ENCODE measurements at regions not wholly inside any gene's neighbourhood (a gene's known extent, or its start where the extent isn't known, plus 50 kb on each side); places are given as distances from the start of the nearest gene placed in this dataset.
A peak's percentile ranks its signal among the peaks of the same experiment; 100 is the strongest.

GRCh38 chr12:97299847-97300246 lies 162.8 kb upstream of the RMST start:
- 0% methylated on average over 5 of the region's 5 CpGs for WGBS (ENCODE audit: low lambda C conversion rate)
- Histone ChIP-seq H3K27me3 (ENCODE audit: control insufficient read depth in 1 of 2, insufficient read depth in 2 of 2, low read length in 2 of 2) (no peaks in the 10 kb centered on the region), H3K4me1 (ENCODE audit: insufficient read depth, low read length) (peaks cover 16% of the 10 kb centered on the region), H3K4me2 (ENCODE audit: low read depth, low read length) (no peak overlapping the region), H3K27ac (ENCODE audit: extremely low read length, insufficient read depth, low read length) (no peak overlapping the region), H3K9me3 (ENCODE audit: low read length) (peaks cover 9% of the 10 kb centered on the region; the same call in 1 of the 2 replicates), H2AFZ (ENCODE audit: low read length) (no peak overlapping the region), H3K4me3 (replicated peaks in 1 of 3; ENCODE audit: insufficient read depth in 1 of 3, low read depth in 2 of 3, low read length in 3 of 3) (no peak overlapping the region), H3K36me3 (replicated peaks in 1 of 2; ENCODE audit: control insufficient read depth in 1 of 2, insufficient read depth in 2 of 2, low read length in 2 of 2) (no peaks in the 10 kb centered on the region), H3K9ac (ENCODE audit: insufficient read depth, low read depth, low read length) (no peak overlapping the region), H3K79me2 (ENCODE audit: insufficient read depth, low read length) (no peaks in the 10 kb centered on the region), H4K20me1 (ENCODE audit: insufficient read depth, low read length) (no peaks in the 10 kb centered on the region)
- peak; percentile 78 for ATAC-seq
- intact Hi-C loops (cut with micrococcal nuclease; ENCODE audit: unreplicated experiment) (no loop called here), in situ Hi-C loops (cut with HindIII; ENCODE audit: extremely low pct_ligation_motif_present, low pct_unique_long_range_greater_than_20kb) (loop anchor here (10.0 to 25.0 kb wide), 2 partner anchors 315 to 713 kb away; no protein-coding TSS in a partner anchor)
- no TSS peak for BruUV-seq (replicated peaks)
- POLR2A ChIA-PET = no interaction called here
- CTCF ChIA-PET (ENCODE audit: low intra/inter-chr PET ratio, low total read pairs) = no interaction called here
- peak; percentile 10 for DNase-seq (ENCODE audit: low spot score)
- peak; percentile 66 for FAIRE-seq
- no peak for TF ChIP-seq ETV6 (CRISPR knock-in tag; conservative IDR thresholded peaks at IDR 0.05)
- TF ChIP-seq ZNF24 (IDR thresholded peaks at IDR 0.05) = no peak
- TF ChIP-seq POLR2A (IDR thresholded peaks at IDR 0.05; ENCODE audit: insufficient read depth in 1 of 2, low read depth in 2 of 2, low read length in 2 of 2) = no peak
- TF ChIP-seq, protein P1, sequence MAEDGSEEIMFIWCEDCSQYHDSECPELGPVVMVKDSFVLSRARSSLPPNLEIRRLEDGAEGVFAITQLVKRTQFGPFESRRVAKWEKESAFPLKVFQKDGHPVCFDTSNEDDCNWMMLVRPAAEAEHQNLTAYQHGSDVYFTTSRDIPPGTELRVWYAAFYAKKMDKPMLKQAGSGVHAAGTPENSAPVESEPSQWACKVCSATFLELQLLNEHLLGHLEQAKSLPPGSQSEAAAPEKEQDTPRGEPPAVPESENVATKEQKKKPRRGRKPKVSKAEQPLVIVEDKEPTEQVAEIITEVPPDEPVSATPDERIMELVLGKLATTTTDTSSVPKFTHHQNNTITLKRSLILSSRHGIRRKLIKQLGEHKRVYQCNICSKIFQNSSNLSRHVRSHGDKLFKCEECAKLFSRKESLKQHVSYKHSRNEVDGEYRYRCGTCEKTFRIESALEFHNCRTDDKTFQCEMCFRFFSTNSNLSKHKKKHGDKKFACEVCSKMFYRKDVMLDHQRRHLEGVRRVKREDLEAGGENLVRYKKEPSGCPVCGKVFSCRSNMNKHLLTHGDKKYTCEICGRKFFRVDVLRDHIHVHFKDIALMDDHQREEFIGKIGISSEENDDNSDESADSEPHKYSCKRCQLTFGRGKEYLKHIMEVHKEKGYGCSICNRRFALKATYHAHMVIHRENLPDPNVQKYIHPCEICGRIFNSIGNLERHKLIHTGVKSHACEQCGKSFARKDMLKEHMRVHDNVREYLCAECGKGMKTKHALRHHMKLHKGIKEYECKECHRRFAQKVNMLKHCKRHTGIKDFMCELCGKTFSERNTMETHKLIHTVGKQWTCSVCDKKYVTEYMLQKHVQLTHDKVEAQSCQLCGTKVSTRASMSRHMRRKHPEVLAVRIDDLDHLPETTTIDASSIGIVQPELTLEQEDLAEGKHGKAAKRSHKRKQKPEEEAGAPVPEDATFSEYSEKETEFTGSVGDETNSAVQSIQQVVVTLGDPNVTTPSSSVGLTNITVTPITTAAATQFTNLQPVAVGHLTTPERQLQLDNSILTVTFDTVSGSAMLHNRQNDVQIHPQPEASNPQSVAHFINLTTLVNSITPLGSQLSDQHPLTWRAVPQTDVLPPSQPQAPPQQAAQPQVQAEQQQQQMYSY (CRISPR knock-in tag; IDR thresholded peaks at IDR 0.05) = no peak
- TF ChIP-seq GABPB1 (CRISPR knock-in tag; IDR thresholded peaks at IDR 0.05) = no peak
- TF ChIP-seq, protein P2, sequence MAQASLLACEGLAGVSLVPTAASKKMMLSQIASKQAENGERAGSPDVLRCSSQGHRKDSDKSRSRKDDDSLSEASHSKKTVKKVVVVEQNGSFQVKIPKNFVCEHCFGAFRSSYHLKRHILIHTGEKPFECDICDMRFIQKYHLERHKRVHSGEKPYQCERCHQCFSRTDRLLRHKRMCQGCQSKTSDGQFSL (CRISPR knock-in tag; IDR thresholded peaks at IDR 0.05) = no peak
- no peak for TF ChIP-seq HMG20B (CRISPR knock-in tag; conservative IDR thresholded peaks at IDR 0.05)
- no peak for TF ChIP-seq ZNF20 (CRISPR knock-in tag; IDR thresholded peaks at IDR 0.05)
- TF ChIP-seq TCF12 (IDR thresholded peaks at IDR 0.05) = no peak
- TF ChIP-seq TCF12 (CRISPR knock-in tag; IDR thresholded peaks at IDR 0.05) = no peak
- TF ChIP-seq, protein P3, sequence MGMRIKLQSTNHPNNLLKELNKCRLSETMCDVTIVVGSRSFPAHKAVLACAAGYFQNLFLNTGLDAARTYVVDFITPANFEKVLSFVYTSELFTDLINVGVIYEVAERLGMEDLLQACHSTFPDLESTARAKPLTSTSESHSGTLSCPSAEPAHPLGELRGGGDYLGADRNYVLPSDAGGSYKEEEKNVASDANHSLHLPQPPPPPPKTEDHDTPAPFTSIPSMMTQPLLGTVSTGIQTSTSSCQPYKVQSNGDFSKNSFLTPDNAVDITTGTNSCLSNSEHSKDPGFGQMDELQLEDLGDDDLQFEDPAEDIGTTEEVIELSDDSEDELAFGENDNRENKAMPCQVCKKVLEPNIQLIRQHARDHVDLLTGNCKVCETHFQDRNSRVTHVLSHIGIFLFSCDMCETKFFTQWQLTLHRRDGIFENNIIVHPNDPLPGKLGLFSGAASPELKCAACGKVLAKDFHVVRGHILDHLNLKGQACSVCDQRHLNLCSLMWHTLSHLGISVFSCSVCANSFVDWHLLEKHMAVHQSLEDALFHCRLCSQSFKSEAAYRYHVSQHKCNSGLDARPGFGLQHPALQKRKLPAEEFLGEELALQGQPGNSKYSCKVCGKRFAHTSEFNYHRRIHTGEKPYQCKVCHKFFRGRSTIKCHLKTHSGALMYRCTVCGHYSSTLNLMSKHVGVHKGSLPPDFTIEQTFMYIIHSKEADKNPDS (CRISPR knock-in tag; IDR thresholded peaks at IDR 0.05) = no peak
- TF ChIP-seq, protein P4, sequence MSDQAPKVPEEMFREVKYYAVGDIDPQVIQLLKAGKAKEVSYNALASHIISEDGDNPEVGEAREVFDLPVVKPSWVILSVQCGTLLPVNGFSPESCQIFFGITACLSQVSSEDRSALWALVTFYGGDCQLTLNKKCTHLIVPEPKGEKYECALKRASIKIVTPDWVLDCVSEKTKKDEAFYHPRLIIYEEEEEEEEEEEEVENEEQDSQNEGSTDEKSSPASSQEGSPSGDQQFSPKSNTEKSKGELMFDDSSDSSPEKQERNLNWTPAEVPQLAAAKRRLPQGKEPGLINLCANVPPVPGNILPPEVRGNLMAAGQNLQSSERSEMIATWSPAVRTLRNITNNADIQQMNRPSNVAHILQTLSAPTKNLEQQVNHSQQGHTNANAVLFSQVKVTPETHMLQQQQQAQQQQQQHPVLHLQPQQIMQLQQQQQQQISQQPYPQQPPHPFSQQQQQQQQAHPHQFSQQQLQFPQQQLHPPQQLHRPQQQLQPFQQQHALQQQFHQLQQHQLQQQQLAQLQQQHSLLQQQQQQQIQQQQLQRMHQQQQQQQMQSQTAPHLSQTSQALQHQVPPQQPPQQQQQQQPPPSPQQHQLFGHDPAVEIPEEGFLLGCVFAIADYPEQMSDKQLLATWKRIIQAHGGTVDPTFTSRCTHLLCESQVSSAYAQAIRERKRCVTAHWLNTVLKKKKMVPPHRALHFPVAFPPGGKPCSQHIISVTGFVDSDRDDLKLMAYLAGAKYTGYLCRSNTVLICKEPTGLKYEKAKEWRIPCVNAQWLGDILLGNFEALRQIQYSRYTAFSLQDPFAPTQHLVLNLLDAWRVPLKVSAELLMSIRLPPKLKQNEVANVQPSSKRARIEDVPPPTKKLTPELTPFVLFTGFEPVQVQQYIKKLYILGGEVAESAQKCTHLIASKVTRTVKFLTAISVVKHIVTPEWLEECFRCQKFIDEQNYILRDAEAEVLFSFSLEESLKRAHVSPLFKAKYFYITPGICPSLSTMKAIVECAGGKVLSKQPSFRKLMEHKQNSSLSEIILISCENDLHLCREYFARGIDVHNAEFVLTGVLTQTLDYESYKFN (CRISPR knock-in tag; conservative IDR thresholded peaks at IDR 0.05) = peak; percentile 64
- TF ChIP-seq, protein P5, sequence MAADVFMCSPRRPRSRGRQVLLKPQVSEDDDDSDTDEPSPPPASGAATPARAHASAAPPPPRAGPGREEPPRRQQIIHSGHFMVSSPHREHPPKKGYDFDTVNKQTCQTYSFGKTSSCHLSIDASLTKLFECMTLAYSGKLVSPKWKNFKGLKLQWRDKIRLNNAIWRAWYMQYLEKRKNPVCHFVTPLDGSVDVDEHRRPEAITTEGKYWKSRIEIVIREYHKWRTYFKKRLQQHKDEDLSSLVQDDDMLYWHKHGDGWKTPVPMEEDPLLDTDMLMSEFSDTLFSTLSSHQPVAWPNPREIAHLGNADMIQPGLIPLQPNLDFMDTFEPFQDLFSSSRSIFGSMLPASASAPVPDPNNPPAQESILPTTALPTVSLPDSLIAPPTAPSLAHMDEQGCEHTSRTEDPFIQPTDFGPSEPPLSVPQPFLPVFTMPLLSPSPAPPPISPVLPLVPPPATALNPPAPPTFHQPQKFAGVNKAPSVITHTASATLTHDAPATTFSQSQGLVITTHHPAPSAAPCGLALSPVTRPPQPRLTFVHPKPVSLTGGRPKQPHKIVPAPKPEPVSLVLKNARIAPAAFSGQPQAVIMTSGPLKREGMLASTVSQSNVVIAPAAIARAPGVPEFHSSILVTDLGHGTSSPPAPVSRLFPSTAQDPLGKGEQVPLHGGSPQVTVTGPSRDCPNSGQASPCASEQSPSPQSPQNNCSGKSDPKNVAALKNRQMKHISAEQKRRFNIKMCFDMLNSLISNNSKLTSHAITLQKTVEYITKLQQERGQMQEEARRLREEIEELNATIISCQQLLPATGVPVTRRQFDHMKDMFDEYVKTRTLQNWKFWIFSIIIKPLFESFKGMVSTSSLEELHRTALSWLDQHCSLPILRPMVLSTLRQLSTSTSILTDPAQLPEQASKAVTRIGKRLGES (CRISPR knock-in tag; IDR thresholded peaks at IDR 0.05; ENCODE audit: borderline replicate concordance) = no peak
